K562 (cell line): ENCODE measurements at regions not wholly inside any gene's neighbourhood (a gene's known extent, or its start where the extent isn't known, plus 50 kb on each side); places are given as distances from the start of the nearest gene placed in this dataset.

Experiments
- CTCF ChIP-seq, 3 experiments: IDR thresholded peaks in 2 of 3; conservative IDR thresholded peaks in 1 of 3; 2 replicates each; pipeline ENCODE4 v1.5.1; 2011 to 2012; ENCODE audit warnings: low read length in 3 of 3, mild to moderate bottlenecking in 3 of 3, control low read depth in 2 of 3, improper control_type of control experiment in 1 of 3, inconsistent platforms in 1 of 3, low read depth in 1 of 3, mixed read lengths in 1 of 3, moderate library complexity in 1 of 3; ENCODE audit not compliant: insufficient read depth in 2 of 3
- MXI1 ChIP-seq: IDR thresholded peaks from 2 replicates; pipeline ENCODE4 v1.6.1; 2011; ENCODE audit warnings: low read depth, mild to moderate bottlenecking, improper control_type of control experiment, low read length
- NBN ChIP-seq: fragments of 450-650 bp; IDR thresholded peaks from 2 replicates; pipeline ENCODE4 v1.6.1; 2016; ENCODE audit warnings: low read depth, mild to moderate bottlenecking
- NR2C2 ChIP-seq, 2 experiments: fragments of 200-800 bp in 1 of 2; sonication (Bioruptor generic) in 1 of 2; sonication (generic) in 1 of 2; formaldehyde crosslinking in 1 of 2; IDR thresholded peaks; 2 replicates each; pipeline versions ENCODE4 v1.6.1 to v1.8.0; 2016 to 2022; ENCODE audit warnings: mild to moderate bottlenecking in 1 of 2, missing compliant biosample characterization in 1 of 2, missing genetic modification characterization in 1 of 2, missing genetic modification reagents in 1 of 2
- SREBF1 ChIP-seq: fragments of 150-350 bp; IDR thresholded peaks from 2 replicates; pipeline ENCODE4 v1.6.1; 2014; ENCODE audit warnings: antibody characterized with exemption, low read depth, low read length, borderline replicate concordance
- TCF7L2 ChIP-seq: fragments of 150-350 bp; IDR thresholded peaks from 2 replicates; pipeline ENCODE4 v1.6.1; 2016; ENCODE audit warnings: low read depth, mild to moderate bottlenecking, low read length, moderate library complexity
- ZNF174 ChIP-seq: fragments of 250-450 bp; sonication (Bioruptor Pico); IDR thresholded peaks from 2 replicates; pipeline ENCODE4 v1.4.0; 2020; ENCODE audit warnings: mild to moderate bottlenecking
- ZNF785 ChIP-seq: fragments of 250-450 bp; sonication (Bioruptor Pico); IDR thresholded peaks from 2 replicates; pipeline ENCODE4 v1.4.0; 2020; ENCODE audit warnings: mild to moderate bottlenecking

GRCh38 chr12:93102312-93102711 lies 173.2 kb upstream of the EEA1 start:
- TF ChIP-seq MXI1 (no peak), SREBF1 (no peak), CTCF (IDR thresholded peaks at IDR 0.05 in 2 of 3, conservative IDR thresholded peaks at IDR 0.05 in 1 of 3; ENCODE audit: insufficient read depth in 2 of 3, low read depth in 1 of 3, low read length in 3 of 3) (no peak), TCF7L2 (no peak), NBN (no peak), ZNF174 (CRISPR knock-in tag) (no peak), ZNF785 (CRISPR knock-in tag) (no peak), NR2C2 (CRISPR knock-in tag; IDR thresholded peaks at IDR 0.05) (no peak), NR2C2 (tag; IDR thresholded peaks at IDR 0.05) (no peak)
